Islet of Langerhans (tissue), 1 donor: ENCODE measurements at regions not wholly inside any gene's neighbourhood (a gene's known extent, or its start where the extent isn't known, plus 50 kb on each side); places are given as distances from the start of the nearest gene placed in this dataset.
"Not testable (repeated sequence)": the region's sequence is repeated elsewhere in the genome, so short reads cannot be mapped to it uniquely, and the experiment has no call there.

Source experiments
- FAIRE-seq: peaks from one replicate; lab custom pipeline; 2011; peaks lifted over from hg19 to GRCh38; lab: Jason Lieb, UNC

DNA sequence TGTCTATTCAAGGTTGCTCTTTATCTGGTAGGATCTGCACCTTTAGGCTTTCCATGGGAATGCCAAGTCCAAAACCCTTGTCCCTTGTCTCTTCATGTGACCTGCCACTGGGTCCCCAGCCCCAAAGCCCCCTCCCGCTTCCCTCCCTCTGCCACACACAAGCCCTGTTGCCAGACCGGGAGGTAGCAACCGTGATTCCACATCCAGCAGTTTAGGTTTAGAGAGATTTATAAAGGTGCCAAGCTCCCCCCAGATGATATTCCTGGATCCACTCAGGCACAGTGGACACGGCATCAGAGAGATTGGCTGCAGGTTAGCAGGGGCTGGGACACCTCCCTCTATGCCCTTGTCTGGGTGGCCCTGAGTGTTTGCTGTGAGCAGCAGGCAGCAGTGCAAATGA is 504.7 kb downstream of the CCDC171 start:
- FAIRE-seq = no peak

DNA sequence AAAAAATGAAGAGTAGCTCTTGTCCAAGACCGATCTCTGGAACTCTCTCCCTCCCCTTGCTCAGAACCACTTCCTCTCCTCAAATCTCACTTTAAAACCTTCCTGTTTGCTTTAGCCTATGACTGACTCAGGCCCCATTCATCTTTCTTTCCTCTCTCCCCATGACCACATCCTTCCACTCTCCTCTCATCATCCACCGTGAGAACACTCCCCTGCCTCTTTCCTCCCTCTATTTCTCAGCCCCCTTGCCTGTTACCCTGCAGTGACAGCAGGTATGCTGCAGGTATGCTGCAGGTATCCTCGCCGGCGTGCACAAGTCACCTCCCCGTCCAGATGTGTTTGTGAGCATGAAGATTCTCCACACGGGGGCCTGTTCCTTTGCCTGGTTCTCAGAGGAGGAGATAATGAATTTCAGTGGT is 505.3 kb downstream of the CCDC171 start:
- FAIRE-seq = no peak

DNA sequence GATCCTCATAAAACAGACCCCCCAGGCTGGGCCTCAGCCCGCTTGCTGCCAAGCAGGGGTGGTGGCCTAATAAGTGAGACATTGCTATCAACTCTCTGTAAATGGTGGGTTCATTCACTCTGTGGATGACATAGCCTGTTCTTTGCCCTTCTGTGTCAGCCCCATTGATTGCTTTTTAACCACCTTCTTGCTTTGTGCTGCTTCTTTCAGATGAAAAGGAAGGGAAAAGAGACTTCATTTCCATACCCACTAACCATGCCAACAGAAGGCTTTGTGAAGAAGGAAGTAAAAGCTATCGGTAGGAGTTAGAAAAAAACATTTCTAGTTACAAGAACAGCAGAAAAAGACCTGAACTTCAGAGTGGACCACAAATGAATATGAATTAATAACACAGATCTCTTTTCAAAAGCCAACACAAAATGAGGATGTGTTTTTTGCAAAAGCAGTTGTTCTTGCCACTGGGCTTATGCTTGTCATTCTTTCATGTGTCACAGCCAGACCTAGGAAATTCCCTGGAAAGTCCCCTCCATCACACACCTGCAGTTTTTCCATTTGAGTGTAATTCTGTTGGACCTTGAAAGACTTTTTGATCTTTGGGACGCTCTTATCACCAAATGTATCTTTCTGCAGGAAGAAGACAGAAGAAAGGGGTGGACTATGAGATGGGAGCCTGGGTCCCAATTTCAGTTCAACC is 507.7 kb downstream of the CCDC171 start:
- FAIRE-seq = no peak

DNA sequence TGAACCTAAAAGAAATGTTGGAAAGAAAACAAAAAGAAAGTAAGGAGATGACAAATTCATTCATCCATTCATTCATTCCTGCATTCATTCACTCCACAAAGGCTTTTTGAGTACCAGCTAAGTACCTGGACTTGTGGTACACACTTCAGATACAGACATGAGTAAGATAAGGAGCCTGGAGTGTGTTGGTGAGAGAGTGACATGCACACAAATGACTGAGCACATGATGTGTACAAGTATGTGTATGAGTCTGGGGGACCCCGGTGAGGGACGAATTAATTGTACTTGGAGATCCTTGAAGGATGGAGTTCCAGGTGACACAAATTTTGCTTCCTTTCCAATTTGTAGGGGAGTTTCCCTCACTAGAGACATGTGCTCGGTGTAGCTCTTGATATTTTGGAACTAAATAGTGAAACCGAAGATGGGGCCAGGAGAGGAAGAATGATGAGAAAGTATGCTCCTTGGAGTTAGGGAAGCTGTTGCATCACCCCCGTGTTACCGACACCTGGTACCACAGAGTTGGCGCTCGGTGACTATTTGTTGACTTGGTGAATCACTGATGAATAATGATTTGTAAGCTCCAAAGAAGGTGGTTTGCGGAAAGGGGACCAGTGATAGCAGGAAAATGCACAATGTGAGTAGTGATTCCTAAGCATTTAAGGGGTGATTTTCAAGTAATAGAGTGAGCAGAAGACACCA is 509.8 kb downstream of the CCDC171 start:
- FAIRE-seq = no peak

DNA sequence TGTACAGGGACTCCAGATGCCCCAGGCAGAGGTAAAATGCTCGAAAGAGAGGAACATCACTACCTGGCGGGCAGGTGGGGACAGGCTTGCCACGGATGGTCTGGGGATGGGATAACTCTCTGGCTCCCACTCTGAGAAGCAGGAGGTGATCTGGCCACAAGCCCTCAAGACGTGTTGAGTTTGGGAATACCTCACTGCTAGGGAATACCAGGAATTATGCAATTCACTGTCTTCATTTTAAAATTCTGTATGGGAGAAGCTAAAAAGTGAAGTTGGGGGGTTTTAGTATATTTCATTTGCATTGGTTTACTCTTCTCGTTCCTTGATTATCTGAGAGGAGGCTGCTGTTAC is 510.4 kb downstream of the CCDC171 start:
- FAIRE-seq = no peak

DNA sequence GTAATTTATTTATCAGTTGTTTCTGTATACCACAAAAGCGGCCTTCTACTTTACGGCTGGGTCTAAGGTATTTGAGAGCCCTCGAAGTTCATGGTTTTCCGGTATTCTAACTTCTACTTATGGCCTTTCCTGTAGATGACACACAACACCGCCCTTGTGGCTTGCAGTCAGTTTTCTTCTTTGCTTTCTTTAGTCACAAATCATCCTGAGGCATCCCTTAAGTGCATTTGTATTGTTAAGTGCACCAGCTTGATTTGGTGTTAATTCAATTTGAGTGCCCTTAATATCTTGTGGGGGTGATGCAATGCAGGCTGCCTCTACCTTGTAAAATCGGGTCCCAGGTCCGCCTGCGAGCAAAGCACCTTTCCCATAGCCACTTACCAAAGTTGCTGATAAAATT is 511.9 kb downstream of the CCDC171 start:
- FAIRE-seq = no peak

DNA sequence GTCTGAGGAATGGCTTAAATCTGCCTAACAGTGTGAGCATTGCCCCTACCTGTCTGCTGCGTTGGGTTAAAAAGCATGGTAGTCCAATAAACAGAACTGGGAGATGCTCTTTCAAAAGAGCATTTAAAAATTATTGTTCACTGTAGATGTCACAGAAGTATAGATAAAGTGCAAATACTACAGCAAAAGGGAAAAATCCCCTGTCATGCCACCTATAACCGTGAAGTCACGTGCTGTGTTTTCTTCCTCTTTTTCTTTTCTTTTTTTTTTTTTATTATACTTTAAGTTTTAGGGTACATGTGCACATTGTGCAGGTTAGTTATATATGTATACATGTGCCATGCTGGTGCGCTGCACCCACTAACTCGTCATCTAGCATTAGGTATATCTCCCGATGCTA is 513.4 kb downstream of the CCDC171 start:
- not testable (repeated sequence) for FAIRE-seq

DNA sequence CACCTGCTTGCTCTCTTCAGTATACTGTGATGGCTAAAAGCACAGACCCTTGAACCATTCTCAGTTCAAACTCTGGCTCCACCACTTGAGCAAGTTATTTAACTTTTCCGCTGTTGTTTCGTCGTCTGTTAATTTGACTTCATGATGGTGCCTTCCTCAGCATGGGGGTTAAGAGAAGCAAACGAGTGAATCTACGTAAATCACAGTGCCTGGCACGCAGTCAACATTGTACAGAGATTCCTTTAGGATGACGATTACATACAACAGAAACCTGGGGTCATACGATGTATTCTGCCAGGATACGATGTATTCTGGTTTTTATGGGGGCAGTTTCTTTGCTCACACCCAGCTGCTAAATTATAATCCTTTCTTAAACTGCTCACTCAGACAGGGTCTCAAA is 515.6 kb downstream of the CCDC171 start:
- FAIRE-seq = no peak

DNA sequence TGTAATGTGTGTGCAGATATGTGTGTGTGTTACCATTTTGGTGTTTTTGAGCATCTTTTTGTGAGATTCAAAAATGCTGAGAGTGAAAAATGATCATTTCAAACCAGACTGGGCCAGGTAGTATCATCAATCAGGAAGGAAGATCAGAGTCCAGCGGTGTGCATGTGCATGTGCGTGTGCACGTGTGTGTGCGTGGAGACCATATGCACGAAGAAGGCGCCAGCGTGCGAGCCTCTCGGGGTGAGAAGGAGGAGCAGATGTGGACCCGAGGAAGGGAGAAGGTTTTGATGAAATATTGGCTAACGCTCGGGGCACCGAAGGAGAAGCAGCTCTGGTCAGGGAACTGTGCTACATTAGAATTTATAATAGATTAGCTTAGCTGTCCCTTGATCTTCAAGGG is 516.4 kb downstream of the CCDC171 start:
- no peak for FAIRE-seq

DNA sequence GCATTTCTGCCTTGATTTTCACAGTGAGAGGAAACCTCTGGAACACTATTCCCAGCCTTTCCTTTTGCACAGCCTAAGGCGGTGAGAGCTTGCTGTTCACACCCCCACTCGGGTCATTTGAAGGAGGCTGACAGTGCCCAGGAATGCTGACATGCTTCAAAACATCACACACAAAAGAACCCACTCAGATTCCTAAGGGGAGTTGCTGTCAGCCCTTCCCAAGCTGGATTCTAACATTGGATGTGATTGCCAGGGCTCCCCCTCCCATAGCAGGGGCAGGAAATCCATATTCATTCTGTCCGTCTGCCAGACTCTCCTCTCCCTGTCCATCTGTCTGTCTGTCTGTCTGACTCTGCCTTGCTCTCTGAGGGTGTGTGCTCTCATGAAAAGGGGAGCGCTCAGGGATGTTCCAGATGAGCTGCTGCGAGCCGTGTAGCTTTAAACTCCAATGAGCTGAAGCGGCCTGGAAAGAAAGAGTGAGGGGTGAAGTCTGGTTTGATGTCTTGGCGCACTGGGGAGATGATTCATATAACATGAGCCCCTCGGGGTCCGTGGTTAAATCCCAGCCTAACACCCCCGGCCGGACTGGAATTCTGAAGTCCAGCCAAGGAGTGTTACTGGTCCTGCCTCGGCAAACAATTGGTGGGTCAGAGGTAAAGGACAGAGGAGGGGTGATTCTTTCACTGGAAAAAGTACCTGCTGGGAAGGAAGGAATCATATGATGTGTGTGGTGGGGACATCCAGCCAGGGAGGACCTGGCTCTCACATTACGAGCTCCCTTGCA is 517.0 kb downstream of the CCDC171 start:
- no peak for FAIRE-seq

DNA sequence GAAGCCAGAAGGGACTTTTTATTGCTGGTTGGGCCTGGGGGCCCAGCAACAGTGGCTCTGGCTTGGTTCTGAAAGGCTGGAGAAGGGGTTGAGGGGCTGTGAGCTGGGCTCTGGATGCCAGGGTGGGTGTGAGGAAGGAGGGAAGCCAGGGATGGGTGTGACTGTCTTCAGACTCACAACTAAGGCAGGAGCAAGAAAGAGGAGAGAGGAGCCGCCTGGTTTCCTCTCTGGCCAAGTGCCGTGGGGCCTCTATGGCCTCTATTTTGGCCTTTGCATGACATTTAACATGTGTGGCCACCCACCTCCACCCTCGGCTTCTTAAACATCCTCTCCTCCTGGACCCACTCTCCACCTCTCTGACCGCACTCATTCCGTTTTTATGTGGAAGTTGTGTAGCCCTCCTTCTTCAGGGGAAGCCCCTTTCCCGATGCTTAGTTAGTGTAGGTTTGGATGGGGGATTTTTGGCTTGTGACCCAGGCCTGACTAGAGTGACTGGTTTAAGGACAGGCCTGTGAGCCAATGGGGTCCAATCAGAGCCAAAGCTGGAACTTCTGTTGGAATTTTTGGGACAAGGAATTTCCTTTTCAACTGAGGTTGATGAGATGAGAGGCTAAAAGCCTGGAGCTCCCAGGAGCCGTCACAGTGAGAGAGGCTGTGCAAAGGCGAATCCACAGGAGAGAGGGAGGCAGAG is 517.8 kb downstream of the CCDC171 start:
- FAIRE-seq = no peak

DNA sequence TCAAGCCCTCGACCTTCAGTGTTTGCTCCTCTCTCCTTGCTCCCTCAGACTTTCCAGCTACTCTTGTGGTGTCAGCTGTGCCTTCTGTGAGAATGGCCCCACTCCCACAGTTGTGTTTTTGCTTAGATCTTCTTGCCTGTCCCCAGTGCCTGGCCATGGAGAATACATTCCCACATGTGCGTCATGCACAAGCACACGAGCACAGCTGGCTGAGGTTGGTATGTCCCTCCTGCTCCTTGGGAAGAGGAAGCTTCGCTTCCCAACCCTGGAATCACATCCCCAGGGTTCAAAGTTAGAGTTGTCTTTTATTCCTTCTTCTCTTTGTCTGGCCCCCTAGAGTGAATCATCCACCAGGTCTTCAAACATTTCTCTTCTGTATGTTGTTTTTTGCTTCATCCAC is 518.6 kb downstream of the CCDC171 start:
- FAIRE-seq = no peak

DNA sequence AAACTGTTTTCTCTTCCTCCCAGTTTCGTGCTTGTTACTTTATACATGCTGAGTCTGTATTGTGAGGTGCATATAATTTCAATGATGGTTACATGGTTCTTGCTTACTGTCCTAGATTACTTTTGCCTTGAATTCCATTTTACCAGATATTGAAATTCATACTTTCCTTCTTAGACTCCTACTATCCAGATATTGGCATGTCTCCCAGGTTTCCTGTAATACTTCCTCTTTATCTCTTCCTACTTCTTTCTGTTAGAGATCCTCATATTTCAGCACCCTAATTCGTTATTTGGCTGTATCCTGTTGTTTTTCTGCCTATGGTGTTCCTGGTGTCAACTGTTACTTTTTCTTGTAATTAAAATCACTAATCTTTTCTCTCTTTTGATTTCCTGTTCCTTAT is 522.1 kb downstream of the CCDC171 start:
- FAIRE-seq = no peak

DNA sequence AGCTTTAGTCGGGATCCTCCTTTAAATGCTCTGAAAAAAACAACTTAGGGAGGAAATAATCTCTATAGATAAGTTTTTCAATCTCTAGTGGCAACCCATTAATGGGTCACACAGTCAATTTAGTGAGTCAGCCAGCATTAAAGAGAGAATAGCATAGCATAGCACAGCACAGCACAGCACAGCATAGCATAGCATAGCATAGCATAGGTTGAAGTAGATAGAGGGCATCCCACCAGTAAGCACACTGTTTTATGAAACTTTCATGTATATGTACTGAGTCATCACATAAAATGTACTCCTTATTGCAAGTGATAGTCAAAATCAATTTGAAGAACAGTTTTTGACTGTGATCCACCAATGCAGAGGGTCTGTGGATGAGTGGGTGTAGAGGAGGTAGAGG is 522.9 kb downstream of the CCDC171 start:
- FAIRE-seq = no peak

DNA sequence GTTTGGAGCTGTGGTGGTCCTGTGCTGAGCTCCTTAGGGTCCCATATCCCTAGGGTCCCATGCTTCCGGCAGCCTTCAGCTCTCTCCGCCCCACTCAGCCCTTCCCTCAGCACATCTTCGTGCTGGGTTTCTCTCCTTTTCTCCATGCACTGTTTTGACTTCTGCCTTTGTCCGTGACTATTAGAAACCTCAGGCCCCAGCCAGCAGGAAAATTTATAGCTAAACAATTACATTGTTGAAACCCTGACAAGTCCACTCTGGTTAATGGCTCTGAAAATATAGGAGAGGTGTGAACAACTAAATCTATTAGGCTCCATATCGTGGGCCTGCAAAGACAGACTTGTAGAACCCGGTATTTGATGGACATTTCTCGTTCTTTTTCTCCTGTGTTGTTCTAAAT is 523.7 kb downstream of the CCDC171 start:
- no peak for FAIRE-seq

DNA sequence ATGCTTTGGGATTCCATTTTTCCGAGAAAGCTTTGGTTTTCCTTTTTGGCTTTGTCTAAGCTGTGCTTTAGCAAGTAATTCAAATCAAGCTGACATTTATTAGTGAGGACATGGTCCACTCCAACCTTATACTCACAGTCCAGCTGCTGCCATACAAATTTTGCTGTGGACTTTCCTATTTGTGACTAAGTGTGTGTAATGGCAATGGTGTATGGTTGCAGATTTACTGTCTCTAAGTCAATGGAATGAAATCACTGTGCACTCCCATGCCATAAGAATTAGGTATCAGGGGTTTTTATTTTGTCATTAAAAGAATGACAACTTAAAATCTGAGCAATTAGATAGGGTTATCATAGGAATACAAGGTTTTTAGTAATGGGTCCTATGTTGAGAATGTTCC is 530.0 kb downstream of the CCDC171 start:
- no peak for FAIRE-seq

DNA sequence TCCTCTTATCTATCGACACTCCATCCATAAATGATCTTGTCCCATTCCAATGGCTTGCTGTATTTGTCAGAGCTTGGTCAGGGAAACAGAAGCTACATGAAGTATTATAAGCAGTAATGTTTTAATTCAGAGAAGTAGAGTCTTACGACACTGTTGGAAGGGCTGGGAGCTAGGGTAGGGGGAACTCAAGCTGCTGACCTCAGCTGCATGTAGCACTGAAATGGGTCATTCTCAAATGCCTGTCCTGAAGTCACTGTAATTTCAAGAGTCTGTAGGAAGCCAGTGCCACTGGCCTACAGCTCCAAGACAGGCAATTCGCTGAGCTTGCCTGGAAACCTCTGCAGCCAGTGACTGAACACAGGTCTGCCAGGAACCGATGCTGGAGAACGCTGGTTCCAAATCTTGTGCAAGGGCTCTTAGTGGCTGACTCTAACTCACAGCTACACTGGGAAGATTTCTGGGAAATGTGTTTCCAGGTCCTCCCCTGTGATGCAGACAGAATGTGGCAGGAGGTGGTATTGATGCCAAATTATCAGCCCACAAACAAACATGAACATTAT is 532.4 kb downstream of the CCDC171 start:
- FAIRE-seq = no peak

DNA sequence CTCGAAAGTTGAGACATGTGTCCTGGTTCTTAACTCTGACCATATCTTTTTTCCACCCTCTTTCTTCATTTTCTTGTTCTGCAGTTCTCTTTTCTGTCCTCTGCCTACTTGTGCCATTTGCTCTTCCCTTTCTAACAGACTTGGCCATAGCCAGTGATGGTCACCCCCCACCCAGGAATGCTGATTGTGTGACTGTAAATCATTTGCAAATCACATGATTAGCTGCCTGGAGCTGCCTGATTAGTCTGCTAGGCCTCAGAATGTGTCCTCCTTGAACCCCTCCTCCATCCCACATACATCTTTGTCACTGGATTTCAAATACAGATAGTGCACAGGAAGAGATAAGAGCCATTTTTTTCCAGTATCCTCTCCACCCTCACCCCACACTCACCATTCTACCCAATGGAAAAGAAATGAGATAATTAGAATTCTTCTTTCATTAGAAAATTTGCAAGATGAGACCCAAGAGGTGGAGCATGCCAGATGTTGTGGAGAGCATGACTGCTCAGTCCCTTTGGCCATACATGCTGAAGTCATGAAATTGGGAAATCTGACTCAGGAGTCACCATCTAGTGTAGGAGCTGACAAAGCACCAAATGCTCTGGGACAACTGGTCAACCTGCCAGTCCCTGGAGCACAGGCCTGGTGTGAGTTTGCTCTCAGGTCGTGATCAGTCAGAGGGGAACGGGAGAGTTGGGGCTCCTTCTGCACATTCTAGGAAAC is 538.2 kb downstream of the CCDC171 start:
- no peak for FAIRE-seq

DNA sequence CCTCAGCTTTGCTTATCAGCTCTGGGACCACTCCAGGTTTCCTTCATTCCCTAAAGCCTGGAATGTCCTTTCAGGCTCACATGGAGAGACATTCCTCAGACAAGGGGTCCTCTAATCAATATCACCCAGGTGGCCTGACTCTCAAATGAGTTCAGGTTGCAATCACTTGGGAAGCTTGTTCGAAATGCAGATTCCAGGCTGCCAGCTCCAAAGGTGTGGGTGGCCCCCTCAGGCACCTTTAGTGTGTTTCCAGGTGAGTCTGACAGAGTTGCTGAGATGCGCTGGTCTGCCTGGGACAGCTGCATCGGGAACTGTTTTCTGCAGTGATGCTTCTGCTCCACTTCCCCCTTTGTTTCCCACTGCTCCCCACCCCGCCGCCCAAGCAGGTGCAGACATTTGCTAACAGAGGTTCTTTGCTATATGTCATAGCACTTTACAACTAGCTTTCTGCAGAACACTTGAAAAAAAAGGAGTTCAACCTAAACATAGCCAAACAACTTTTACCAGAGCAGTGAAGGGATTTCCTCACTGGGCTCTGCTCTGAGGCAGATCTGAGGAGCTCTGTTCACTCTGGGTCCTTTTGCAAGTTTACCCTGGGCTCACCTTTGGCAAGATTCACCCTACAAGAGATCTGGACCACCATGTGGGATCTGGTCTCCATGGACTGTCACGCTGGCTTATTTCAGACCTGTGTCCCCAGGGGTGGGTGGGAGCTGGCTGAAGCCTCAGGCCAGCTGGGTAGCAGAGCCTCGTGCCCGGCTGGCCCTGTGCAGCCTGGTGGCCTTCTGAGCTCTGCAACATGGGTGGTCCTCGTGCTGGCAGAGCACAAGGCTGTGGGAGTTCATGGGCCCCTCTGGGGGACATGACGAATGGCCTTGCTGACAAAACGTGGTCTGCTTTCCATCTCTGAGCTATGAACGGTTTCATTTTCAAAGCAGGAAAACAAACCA is 539.6 kb downstream of the CCDC171 start:
- FAIRE-seq = no peak

DNA sequence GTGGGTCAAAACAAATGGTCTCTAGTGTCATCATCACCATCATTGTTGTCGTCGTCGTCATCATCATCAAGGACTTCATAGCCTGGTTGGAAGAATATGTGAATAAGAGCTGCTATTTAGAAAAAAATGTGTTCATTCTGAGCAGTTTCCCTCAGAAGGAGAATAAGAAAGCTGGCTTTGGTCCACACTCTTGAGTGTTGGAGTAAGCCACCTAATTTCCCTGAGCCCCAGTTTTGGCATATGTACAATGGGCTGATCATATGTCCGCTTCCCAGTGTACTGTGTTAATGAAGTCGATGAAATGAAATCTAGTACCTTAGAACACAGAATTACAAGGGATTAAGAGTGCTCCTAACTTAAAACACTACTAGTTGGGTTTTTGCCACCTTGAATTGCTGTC is 545.5 kb downstream of the CCDC171 start:
- no peak for FAIRE-seq
